ENCODE measurements at regions not wholly inside any gene's neighbourhood (a gene's known extent, or its start where the extent isn't known, plus 50 kb on each side); places are given as distances from the start of the nearest gene placed in this dataset.

- H3K27me3 ChIP-seq (ENCODE audit: insufficient read depth), result no peaks in the 10 kb centered on the region
- no peak overlapping the region for H3K4me2 ChIP-seq
- H3F3A ChIP-seq (replicated peaks; ENCODE audit: insufficient read depth), result no peaks in the 10 kb centered on the region
- CTCF ChIA-PET, result no interaction called here
- no peaks in the 10 kb centered on the region for H4K20me1 ChIP-seq (ENCODE audit: insufficient read depth)
- H3K4me1 ChIP-seq (ENCODE audit: control insufficient read depth in 1 of 2, insufficient read depth in 2 of 2, low read depth in 1 of 2, low read length in 1 of 2), result no peaks in the 10 kb centered on the region
- H2AFZ ChIP-seq (ENCODE audit: low read depth), result no peak overlapping the region
- WGBS (ENCODE audit: low lambda C conversion rate), result 43% methylated on average over 4 of the region's 4 CpGs
- H3K79me2 ChIP-seq (ENCODE audit: insufficient read depth), result no peaks in the 10 kb centered on the region
- no peaks in the 10 kb centered on the region for H3K9me3 ChIP-seq
- H3K9ac ChIP-seq, result no peak overlapping the region
- H3K27ac ChIP-seq (ENCODE audit: low read depth in 2 of 2, low read length in 1 of 2), result no peak overlapping the region
- DNase-seq, result no peak
- POLR2A ChIA-PET, result no interaction called here
- no peaks in the 10 kb centered on the region for H3K9me2 ChIP-seq
- H3K4me3 ChIP-seq (ENCODE audit: low read depth in 2 of 2, low read length in 1 of 2), result no peak overlapping the region
- TF ChIP-seq SIN3A (IDR thresholded peaks at IDR 0.05; ENCODE audit: borderline replicate concordance, low read depth, low read length) (no peak), USF1 (IDR thresholded peaks at IDR 0.05; ENCODE audit: borderline replicate concordance, low read depth) (no peak), PBX3 (IDR thresholded peaks at IDR 0.05) (no peak), MEF2A (IDR thresholded peaks at IDR 0.05; ENCODE audit: borderline replicate concordance, low read depth) (no peak)
- H3K36me3 ChIP-seq (replicated peaks in 1 of 2; ENCODE audit: control insufficient read depth in 1 of 2, insufficient read depth in 2 of 2, low read length in 1 of 2), result no peaks in the 10 kb centered on the region
Observed at GRCh38 chr5:160938532-160938931, 86.5 kb upstream of the ATP10B start.

- Histone ChIP-seq H4K20me1 (ENCODE audit: insufficient read depth) (no peaks in the 10 kb centered on the region), H3K4me3 (ENCODE audit: low read depth in 2 of 2, low read length in 1 of 2) (no peak overlapping the region), H3K36me3 (replicated peaks in 1 of 2; ENCODE audit: control insufficient read depth in 1 of 2, insufficient read depth in 2 of 2, low read length in 1 of 2) (no peaks in the 10 kb centered on the region), H2AFZ (ENCODE audit: low read depth) (no peak overlapping the region), H3K27me3 (ENCODE audit: insufficient read depth) (no peaks in the 10 kb centered on the region), H3K9me2 (no peaks in the 10 kb centered on the region), H3K9me3 (no peaks in the 10 kb centered on the region), H3F3A (replicated peaks; ENCODE audit: insufficient read depth) (no peaks in the 10 kb centered on the region), H3K9ac (no peak overlapping the region), H3K4me1 (ENCODE audit: control insufficient read depth in 1 of 2, insufficient read depth in 2 of 2, low read depth in 1 of 2, low read length in 1 of 2) (no peaks in the 10 kb centered on the region), H3K4me2 (no peak overlapping the region), H3K79me2 (ENCODE audit: insufficient read depth) (no peaks in the 10 kb centered on the region), H3K27ac (ENCODE audit: low read depth in 2 of 2, low read length in 1 of 2) (no peak overlapping the region)
- POLR2A ChIA-PET, result no interaction called here
- DNase-seq, result no peak
- CTCF ChIA-PET, result no interaction called here
- TF ChIP-seq, protein P1, sequence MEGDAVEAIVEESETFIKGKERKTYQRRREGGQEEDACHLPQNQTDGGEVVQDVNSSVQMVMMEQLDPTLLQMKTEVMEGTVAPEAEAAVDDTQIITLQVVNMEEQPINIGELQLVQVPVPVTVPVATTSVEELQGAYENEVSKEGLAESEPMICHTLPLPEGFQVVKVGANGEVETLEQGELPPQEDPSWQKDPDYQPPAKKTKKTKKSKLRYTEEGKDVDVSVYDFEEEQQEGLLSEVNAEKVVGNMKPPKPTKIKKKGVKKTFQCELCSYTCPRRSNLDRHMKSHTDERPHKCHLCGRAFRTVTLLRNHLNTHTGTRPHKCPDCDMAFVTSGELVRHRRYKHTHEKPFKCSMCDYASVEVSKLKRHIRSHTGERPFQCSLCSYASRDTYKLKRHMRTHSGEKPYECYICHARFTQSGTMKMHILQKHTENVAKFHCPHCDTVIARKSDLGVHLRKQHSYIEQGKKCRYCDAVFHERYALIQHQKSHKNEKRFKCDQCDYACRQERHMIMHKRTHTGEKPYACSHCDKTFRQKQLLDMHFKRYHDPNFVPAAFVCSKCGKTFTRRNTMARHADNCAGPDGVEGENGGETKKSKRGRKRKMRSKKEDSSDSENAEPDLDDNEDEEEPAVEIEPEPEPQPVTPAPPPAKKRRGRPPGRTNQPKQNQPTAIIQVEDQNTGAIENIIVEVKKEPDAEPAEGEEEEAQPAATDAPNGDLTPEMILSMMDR (IDR thresholded peaks at IDR 0.05), result no peak
- TF ChIP-seq TAF1 (IDR thresholded peaks at IDR 0.05; ENCODE audit: borderline replicate concordance, low read depth, low read length), result no peak
- no peak for TF ChIP-seq GABPA (IDR thresholded peaks at IDR 0.05; ENCODE audit: low read depth)
- TF ChIP-seq FOXM1 (IDR thresholded peaks at IDR 0.05; ENCODE audit: low read depth), result no peak
- no peak for TF ChIP-seq NFIC (IDR thresholded peaks at IDR 0.05; ENCODE audit: borderline replicate concordance)
- no peak for TF ChIP-seq SMC3 (IDR thresholded peaks at IDR 0.05; ENCODE audit: low read depth, low read length)
- no peak for TF ChIP-seq FOXJ3 (CRISPR knock-in tag; IDR thresholded peaks at IDR 0.05)
- no peak for TF ChIP-seq JUND (IDR thresholded peaks at IDR 0.05)
- TF ChIP-seq TEAD4 (IDR thresholded peaks at IDR 0.05; ENCODE audit: borderline replicate concordance, insufficient read depth), result no peak
- no peak for TF ChIP-seq RFX5 (IDR thresholded peaks at IDR 0.05; ENCODE audit: low read length)
- no peak for TF ChIP-seq YY1 (IDR thresholded peaks at IDR 0.05; ENCODE audit: low read depth)
- no peak for TF ChIP-seq POLR2AphosphoS5 (IDR thresholded peaks at IDR 0.05; ENCODE audit: low read depth, low read length)
- no peak for TF ChIP-seq MEF2A (IDR thresholded peaks at IDR 0.05; ENCODE audit: borderline replicate concordance, low read depth)
- TF ChIP-seq FOSL2 (IDR thresholded peaks at IDR 0.05; ENCODE audit: borderline replicate concordance, low read depth), result no peak
- TF ChIP-seq, protein P2, sequence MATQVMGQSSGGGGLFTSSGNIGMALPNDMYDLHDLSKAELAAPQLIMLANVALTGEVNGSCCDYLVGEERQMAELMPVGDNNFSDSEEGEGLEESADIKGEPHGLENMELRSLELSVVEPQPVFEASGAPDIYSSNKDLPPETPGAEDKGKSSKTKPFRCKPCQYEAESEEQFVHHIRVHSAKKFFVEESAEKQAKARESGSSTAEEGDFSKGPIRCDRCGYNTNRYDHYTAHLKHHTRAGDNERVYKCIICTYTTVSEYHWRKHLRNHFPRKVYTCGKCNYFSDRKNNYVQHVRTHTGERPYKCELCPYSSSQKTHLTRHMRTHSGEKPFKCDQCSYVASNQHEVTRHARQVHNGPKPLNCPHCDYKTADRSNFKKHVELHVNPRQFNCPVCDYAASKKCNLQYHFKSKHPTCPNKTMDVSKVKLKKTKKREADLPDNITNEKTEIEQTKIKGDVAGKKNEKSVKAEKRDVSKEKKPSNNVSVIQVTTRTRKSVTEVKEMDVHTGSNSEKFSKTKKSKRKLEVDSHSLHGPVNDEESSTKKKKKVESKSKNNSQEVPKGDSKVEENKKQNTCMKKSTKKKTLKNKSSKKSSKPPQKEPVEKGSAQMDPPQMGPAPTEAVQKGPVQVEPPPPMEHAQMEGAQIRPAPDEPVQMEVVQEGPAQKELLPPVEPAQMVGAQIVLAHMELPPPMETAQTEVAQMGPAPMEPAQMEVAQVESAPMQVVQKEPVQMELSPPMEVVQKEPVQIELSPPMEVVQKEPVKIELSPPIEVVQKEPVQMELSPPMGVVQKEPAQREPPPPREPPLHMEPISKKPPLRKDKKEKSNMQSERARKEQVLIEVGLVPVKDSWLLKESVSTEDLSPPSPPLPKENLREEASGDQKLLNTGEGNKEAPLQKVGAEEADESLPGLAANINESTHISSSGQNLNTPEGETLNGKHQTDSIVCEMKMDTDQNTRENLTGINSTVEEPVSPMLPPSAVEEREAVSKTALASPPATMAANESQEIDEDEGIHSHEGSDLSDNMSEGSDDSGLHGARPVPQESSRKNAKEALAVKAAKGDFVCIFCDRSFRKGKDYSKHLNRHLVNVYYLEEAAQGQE (IDR thresholded peaks at IDR 0.05; ENCODE audit: low read depth, low read length), result no peak
- no peak for TF ChIP-seq EZH2phosphoT487 (IDR thresholded peaks at IDR 0.05; ENCODE audit: borderline replicate concordance, low read depth)
- no peak for TF ChIP-seq RCOR1 (IDR thresholded peaks at IDR 0.05; ENCODE audit: low read length)
- no peak for TF ChIP-seq TCF12 (IDR thresholded peaks at IDR 0.05)
- no peak for TF ChIP-seq GATA2 (CRISPR knock-in tag; IDR thresholded peaks at IDR 0.05)
- 36% methylated on average over 6 of the region's 6 CpGs for WGBS (ENCODE audit: low lambda C conversion rate)
Observed at GRCh38 chr5:160937570-160937969, 85.6 kb upstream of the ATP10B start.

Measured in SK-N-SH (cell line).